Endodermal cell (in vitro differentiated cells): ENCODE measurements at regions not wholly inside any gene's neighbourhood (a gene's known extent, or its start where the extent isn't known, plus 50 kb on each side); places are given as distances from the start of the nearest gene placed in this dataset.

Experiments
- DNase-seq: peaks from one replicate; pipeline ENCODE4 v3.0.0-alpha.2; 2017
- H3K27ac ChIP-seq: 2 replicates; pipeline ENCODE4 v1.5.1; 2013; ENCODE audit warnings: mild to moderate bottlenecking, low read depth, low read length, moderate library complexity
- H3K27me3 ChIP-seq: 2 replicates; pipeline ENCODE4 v1.6.1; 2013; ENCODE audit warnings: mild to moderate bottlenecking, low read length, moderate library complexity; ENCODE audit not compliant: insufficient read depth, control insufficient read depth, poor library complexity, severe bottlenecking
- H3K36me3 ChIP-seq: 2 replicates; pipeline ENCODE4 v1.7.0; 2013; ENCODE audit warnings: mild to moderate bottlenecking, low read length, moderate library complexity; ENCODE audit not compliant: control insufficient read depth, insufficient read depth
- H3K4me1 ChIP-seq: one replicate; pipeline ENCODE4 v1.7.0; 2013; ENCODE audit warnings: low read length; ENCODE audit not compliant: control insufficient read depth, insufficient read depth
- H3K4me3 ChIP-seq: 2 replicates; pipeline ENCODE4 v1.5.1; 2013; ENCODE audit warnings: mild to moderate bottlenecking, low read length, moderate library complexity
- H3K9ac ChIP-seq: 2 replicates; pipeline ENCODE4 v1.6.1; 2013; ENCODE audit warnings: mild to moderate bottlenecking, low read length, moderate library complexity; ENCODE audit not compliant: poor library complexity, severe bottlenecking; ENCODE audit errors: extremely low read depth
- H3K9me3 ChIP-seq: 2 replicates; pipeline ENCODE4 v1.6.1; 2013; ENCODE audit warnings: mild to moderate bottlenecking, low read length, moderate library complexity; ENCODE audit not compliant: control insufficient read depth
- H3K27ac Mint-ChIP-seq: 2 replicates; pipeline ENCODE4 v1.8.0; 2020; ENCODE audit warnings: mixed read lengths
- H3K27me3 Mint-ChIP-seq: 2 replicates; pipeline ENCODE4 v1.8.0; 2021; ENCODE audit warnings: mild to moderate bottlenecking, mixed read lengths; ENCODE audit not compliant: insufficient read depth
- H3K36me3 Mint-ChIP-seq: 2 replicates; pipeline ENCODE4 v1.8.0; 2020; ENCODE audit warnings: low read depth, mixed read lengths
- H3K4me1 Mint-ChIP-seq: 2 replicates; pipeline ENCODE4 v1.8.0; 2020; ENCODE audit warnings: mixed read lengths
- H3K4me3 Mint-ChIP-seq: 2 replicates; pipeline ENCODE4 v1.8.0; 2020; ENCODE audit warnings: mild to moderate bottlenecking, moderate library complexity, mixed read lengths
- H3K9me3 Mint-ChIP-seq: 2 replicates; pipeline ENCODE4 v1.8.0; 2020; ENCODE audit warnings: mild to moderate bottlenecking, mixed read lengths
- CTCF ChIP-seq: fragments of 200-600 bp; sonication (generic); conservative IDR thresholded peaks from 2 replicates; pipeline ENCODE4 v1.5.0; 2021; ENCODE audit warnings: antibody characterized with exemption, mild to moderate bottlenecking
- WGBS, 2 experiments: methylation state at CpG; one replicate each; pipeline versions ENCODE4 v1.1.5 to v1.1.7; 2013; ENCODE audit warnings: missing lambda C conversion rate in 2 of 2, mixed read lengths in 1 of 2; ENCODE audit not compliant: insufficient coverage in 1 of 2, insufficient read length in 1 of 2; 5-methylcytosine and 5-hydroxymethylcytosine counted together

- peaks cover 66% of the 10 kb centered on the region for H3K27me3 Mint-ChIP-seq
- Histone ChIP-seq H3K27ac (no peak overlapping the region), H3K4me3 (no peak overlapping the region), H3K9ac (no peak overlapping the region), H3K9me3 (no peaks in the 10 kb centered on the region), H3K27me3 (peaks cover 52% of the 10 kb centered on the region), H3K36me3 (no peaks in the 10 kb centered on the region), H3K4me1 (peaks cover 7% of the 10 kb centered on the region)
- 60 to 82% methylated on average over 1 to 2 of the region's 2 CpGs for WGBS, 2 experiments
- no peaks in the 10 kb centered on the region for H3K36me3 Mint-ChIP-seq
- TF ChIP-seq CTCF, result no peak
- no peak for DNase-seq
- H3K9me3 Mint-ChIP-seq, result no peaks in the 10 kb centered on the region
- no peak overlapping the region for H3K27ac Mint-ChIP-seq
- H3K4me1 Mint-ChIP-seq, result peaks cover 23% of the 10 kb centered on the region
- no peak overlapping the region for H3K4me3 Mint-ChIP-seq
Observed at GRCh38 chr15:38684440-38685010, 119.9 kb upstream of the RASGRP1 start.

- no peak for TF ChIP-seq CTCF
- no peak overlapping the region for H3K27ac ChIP-seq
- Mint-ChIP-seq H3K4me3 (no peak overlapping the region), H3K4me1 (peaks cover 18% of the 10 kb centered on the region), H3K27me3 (peaks cover 77% of the 10 kb centered on the region), H3K36me3 (no peaks in the 10 kb centered on the region), H3K9me3 (no peaks in the 10 kb centered on the region), H3K27ac (no peak overlapping the region)
- no peak overlapping the region for H3K4me3 ChIP-seq
- no peaks in the 10 kb centered on the region for H3K9me3 ChIP-seq
- 93 to 100% methylated on average over 2 to 4 of the region's 4 CpGs for WGBS, 2 experiments
- no peaks in the 10 kb centered on the region for H3K36me3 ChIP-seq
- no peak overlapping the region for H3K9ac ChIP-seq
- H3K4me1 ChIP-seq, result peaks cover 4% of the 10 kb centered on the region
- H3K27me3 ChIP-seq, result peaks cover 65% of the 10 kb centered on the region
- no peak for DNase-seq
Observed at GRCh38 chr15:38685686-38686339, 121.2 kb upstream of the RASGRP1 start.

- Histone ChIP-seq H3K9ac (no peak overlapping the region), H3K4me3 (no peak overlapping the region), H3K36me3 (no peaks in the 10 kb centered on the region), H3K27ac (no peak overlapping the region), H3K4me1 (peaks cover 4% of the 10 kb centered on the region), H3K9me3 (no peaks in the 10 kb centered on the region), H3K27me3 (peaks cover 81% of the 10 kb centered on the region)
- DNase-seq, result no peak
- no peak for TF ChIP-seq CTCF
- peaks cover 85% of the 10 kb centered on the region for H3K27me3 Mint-ChIP-seq
- 81 to 100% methylated on average over 1 to 2 of the region's 2 CpGs for WGBS, 2 experiments
- H3K36me3 Mint-ChIP-seq, result no peaks in the 10 kb centered on the region
- no peaks in the 10 kb centered on the region for H3K9me3 Mint-ChIP-seq
- H3K27ac Mint-ChIP-seq, result no peak overlapping the region
- peaks cover 18% of the 10 kb centered on the region for H3K4me1 Mint-ChIP-seq
- H3K4me3 Mint-ChIP-seq, result no peak overlapping the region
Observed at GRCh38 chr15:38687340-38687739, 122.7 kb upstream of the RASGRP1 start.
